ENCODE measurements at regions not wholly inside any gene's neighbourhood (a gene's known extent, or its start where the extent isn't known, plus 50 kb on each side); places are given as distances from the start of the nearest gene placed in this dataset.
A peak's percentile ranks its signal among the peaks of the same experiment; 100 is the strongest.

GRCh38 chr20:40961686-40962640, 66.7 kb upstream of the TOP1 start:
- DNase-seq = no peak

GRCh38 chr20:40962733-40963504, 65.7 kb upstream of the TOP1 start:
- peak; percentile 49 for DNase-seq

- DNase-seq = no peak
Observed at GRCh38 chr20:40963505-40963845, 65.1 kb upstream of the TOP1 start.

- DNase-seq = no peak
Observed at GRCh38 chr20:40965671-40966070, 63.0 kb upstream of the TOP1 start.

- DNase-seq = peak; percentile 10
Observed at GRCh38 chr20:40966103-40966502, 62.5 kb upstream of the TOP1 start.

- DNase-seq = no peak
Observed at GRCh38 chr20:40966516-40967185, 62.0 kb upstream of the TOP1 start.

GRCh38 chr20:40967700-40968099, 60.9 kb upstream of the TOP1 start:
- DNase-seq = no peak

GRCh38 chr20:40968816-40969562, 59.6 kb upstream of the TOP1 start:
- DNase-seq = peak; percentile 48

GRCh38 chr20:40970218-40970617, 58.4 kb upstream of the TOP1 start:
- no peak for DNase-seq

- DNase-seq = no peak
Observed at GRCh38 chr20:40977218-40977617, 51.4 kb upstream of the TOP1 start.

GRCh38 chr20:40978761-40979160, 49.9 kb upstream of the TOP1 start:
- no peak for DNase-seq
